ENCODE measurements at regions not wholly inside any gene's neighbourhood (a gene's known extent, or its start where the extent isn't known, plus 50 kb on each side); places are given as distances from the start of the nearest gene placed in this dataset.

DNA sequence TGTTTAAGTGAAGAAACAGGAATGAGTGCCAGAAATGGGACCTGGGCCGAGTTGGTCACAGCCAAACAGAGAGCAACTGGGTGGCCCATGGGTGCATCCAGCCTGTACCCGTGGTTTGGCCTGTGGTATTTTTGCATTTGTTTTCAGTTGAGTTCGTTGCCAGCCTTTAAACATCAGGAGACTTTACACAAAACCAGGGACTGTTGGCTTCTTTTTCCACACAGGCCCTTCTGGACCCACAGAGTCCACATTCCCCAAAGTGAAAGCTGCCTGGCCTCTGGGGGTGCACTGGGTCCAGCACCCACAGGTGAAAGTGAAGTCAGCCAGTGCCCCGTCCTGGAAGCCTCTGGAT, 54.1 kb upstream of the TNS3 start:
- DNase-seq = no peak

GRCh38 chr7:47635091-47636080, 53.5 kb upstream of the TNS3 start:
- no peak for DNase-seq

- no peak for DNase-seq
Observed at GRCh38 chr7:47634273-47634672, 52.4 kb upstream of the TNS3 start.

GRCh38 chr7:47633134-47633533, 51.2 kb upstream of the TNS3 start:
- no peak for DNase-seq

Data from CD4-positive, alpha-beta T cell treated with Interferon alpha-2 for 1 hour (primary cell).